SIG-M5 treated with dmso at 0.1 percent for 504 hours (cell line): ENCODE measurements at regions not wholly inside any gene's neighbourhood (a gene's known extent, or its start where the extent isn't known, plus 50 kb on each side); places are given as distances from the start of the nearest gene placed in this dataset.
A peak's percentile ranks its signal among the peaks of the same experiment; 100 is the strongest.
"Not testable (repeated sequence)": the region's sequence is repeated elsewhere in the genome, so short reads cannot be mapped to it uniquely, and the experiment has no call there.

Source experiments
- DNase-seq: peaks from one replicate; lab custom pipeline; 2025; ENCODE audit not compliant: unreplicated experiment; lab: John Stamatoyannopoulos, UW

DNA sequence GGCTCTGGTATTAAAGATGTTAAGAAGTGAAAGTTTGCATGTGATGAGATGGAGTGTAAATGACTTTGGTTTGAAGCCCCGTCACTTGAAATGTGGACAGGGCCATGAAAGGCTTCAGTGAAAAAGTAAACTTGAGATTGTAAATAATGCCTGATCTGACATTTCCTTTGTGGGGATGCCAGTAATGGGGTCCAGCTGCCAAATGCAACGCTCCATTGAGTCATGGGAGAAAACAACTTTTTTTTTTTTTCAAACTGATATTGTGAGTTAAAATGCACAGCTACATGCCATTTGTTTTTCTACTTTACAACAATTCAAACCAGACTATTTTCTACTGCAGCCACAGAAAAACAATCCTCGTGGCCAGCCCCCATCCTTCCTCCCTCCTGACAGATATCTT lies 327.0 kb upstream of the TNC start:
- no peak for DNase-seq

DNA sequence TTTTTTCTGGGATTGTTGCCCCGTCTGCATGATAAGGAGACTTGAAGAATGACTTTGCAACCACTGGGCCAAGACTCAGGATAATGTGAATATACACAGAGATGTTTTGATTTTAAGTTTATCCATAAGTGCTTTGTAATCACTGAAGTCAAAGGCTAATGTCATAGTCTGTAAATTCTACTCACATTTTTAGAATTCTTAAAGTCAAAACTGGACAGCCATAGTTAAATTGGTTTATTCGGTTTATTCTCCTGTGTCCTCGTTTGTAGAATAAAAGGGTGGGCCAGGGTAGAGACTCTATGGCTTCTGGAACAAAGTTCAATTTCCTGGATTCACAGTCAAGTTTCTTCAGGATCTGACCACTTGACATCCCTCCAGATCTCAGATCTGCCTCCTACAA lies 327.7 kb upstream of the TNC start:
- no peak for DNase-seq

DNA sequence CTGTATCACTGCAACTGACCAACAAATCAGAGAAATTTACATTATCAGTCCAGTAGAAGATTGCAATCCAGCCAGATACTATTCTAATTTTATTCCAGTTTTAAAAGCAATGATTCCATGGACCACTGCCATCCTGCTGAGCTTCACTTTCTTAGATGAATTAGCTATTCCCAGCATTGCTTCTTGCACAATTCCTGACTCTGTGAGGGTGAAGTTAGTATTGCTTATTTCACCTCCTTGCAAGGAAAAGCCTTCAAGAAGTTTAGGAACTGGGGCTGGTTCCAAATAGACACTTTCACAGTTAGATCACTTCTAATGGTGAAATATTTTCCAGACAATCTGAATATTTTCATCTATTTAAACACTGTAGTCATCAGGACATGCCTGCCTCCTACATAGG lies 338.6 kb upstream of the TNC start:
- no peak for DNase-seq

DNA sequence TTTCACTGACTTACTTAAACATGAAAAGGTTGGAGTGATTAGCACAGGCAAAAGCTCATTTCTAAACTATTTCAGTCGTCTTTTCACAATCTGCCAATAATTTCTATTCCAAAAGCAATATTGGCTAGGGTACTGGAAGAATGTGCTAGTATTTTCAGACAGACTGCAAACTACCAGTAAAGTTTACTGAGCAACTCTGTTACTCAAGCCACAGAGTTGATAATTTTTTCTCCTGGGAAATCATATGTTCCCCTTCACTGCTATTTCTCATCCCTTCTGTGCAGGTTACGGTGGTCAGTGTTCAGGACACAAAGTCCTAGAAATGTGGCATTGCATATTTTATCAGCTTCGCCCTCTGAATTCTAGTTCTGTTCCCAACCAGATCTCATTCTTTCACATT lies 343.3 kb upstream of the TNC start:
- no peak for DNase-seq

DNA sequence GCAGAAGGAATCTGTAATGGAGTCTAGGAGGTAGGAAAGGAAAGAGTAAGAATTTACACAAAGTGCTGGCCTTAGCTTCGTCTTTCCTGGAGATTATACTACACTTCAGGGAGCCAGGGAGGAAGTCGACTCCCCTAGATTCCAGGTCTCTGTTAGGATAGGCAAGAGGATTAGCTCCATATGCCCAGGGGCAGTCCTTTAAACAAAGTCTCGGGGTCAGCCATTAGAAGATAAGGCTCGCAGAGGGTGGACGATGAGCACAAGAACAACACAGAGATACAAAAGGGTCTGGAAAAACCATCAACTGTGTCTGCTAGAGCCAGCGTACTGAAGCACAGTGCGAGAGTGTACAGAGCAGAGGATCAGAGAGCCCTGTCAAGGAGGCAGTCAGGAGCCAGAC lies 344.7 kb upstream of the TNC start:
- DNase-seq = no peak

DNA sequence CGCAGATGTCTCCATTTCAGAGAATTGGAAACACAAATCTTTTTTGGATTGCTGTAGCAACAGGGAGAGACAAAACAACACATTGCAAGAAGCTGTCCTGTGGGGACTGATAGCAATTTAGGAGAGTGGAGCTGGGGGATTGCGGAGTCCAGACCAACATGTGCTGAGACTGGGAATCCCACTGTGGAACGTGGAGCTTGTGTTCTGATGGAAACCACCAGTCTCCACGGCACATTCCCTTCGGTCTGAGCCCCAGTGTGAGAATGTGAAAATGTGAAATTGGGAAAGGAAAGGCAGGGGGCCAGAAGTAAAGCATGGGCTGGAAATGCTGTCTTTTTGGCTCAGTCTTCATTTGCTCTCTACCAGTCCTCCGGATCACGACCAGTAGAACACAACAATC lies 348.8 kb upstream of the TNC start:
- no peak for DNase-seq

DNA sequence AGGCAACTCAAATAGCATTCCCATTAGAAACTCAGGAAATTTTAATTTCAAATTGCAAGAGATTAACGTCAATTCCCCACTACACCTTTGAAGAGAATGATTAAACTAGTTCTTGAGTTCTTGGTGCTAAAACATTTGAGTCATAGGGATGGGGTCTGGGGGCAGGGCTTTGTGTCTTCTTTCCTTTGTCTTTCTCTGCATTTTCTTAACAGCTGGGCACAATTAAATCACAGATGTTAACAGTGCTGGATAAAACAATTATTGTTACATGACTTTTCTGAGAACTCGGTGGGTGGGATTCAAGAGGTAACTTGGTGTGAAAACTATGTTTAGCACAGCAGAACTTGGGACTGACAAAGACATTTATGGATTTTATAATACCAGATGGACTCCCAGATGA lies 351.9 kb upstream of the TNC start:
- no peak for DNase-seq

DNA sequence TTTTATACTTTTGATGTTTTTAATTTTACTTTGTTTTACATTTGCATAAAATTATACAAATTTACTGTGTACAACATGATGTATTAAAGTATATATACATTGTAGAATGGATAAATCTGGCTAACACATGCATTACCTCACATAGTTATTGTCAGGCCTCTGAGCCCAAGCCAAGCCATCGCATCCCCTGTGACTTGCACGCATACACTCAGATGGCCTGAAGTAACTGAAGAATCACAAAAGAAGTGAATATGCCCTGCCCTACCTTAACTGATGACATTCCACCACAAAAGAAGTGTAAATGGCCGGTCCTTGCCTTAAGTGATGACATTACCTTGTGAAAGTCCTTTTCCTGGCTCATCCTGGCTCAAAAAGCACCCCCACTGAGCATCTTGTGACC lies 355.1 kb upstream of the TNC start:
- not testable (repeated sequence) for DNase-seq

DNA sequence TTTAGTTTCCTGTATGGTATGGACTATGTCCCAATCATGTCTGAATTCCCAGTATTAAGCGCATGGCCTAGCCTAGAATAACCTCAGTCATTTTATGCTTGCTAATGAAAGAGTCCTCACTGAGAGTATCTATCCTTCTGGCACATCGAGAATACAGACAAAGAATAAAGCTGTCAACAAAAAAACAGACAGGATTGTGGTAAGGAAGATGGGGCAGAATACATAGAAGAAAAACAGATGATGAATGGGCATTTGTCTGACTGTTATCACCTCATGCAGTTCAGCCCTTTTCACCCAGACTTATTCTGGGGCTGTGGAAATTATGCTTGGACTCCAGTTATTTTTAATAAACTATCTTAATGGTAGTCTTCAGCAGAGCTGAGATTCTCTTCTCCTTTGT lies 363.8 kb upstream of the TNC start:
- no peak for DNase-seq

DNA sequence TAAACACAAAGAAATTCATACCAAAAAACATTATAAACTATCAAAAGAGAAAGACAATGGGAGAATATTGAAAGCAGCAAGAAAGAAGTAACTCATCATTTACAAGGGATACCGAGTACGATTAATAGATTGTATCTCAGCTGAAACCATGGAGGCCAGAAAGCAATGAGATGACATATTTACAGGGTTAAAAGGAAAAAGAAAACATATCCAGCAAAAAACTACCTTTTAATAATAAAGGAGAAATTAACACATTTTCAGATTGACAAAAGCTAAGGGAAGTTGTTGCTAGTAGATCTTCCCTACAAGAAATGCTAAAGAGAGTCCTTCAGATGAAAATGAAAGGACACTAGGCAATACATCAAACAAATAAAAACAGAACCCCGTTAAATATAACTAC lies 364.8 kb upstream of the TNC start:
- DNase-seq = no peak

DNA sequence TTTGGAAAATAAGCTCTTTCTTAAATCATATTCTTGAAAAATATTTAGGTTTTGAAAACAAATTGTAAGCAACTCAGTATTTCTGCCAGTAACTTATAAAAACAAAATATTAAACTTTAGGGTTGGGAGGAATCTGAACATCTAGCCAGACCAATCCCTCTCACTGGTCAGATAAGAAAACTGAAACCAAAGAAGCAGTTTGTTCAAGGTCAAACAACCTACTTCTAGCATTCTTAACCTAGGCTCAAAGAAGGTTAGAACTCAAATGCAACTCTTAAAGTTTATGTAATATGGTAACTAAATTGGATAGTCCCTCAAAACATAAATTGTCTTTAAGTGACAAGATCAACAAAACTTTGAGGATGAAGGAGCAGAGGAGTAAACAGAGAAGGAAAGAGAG lies 374.9 kb upstream of the TNC start:
- DNase-seq = no peak

DNA sequence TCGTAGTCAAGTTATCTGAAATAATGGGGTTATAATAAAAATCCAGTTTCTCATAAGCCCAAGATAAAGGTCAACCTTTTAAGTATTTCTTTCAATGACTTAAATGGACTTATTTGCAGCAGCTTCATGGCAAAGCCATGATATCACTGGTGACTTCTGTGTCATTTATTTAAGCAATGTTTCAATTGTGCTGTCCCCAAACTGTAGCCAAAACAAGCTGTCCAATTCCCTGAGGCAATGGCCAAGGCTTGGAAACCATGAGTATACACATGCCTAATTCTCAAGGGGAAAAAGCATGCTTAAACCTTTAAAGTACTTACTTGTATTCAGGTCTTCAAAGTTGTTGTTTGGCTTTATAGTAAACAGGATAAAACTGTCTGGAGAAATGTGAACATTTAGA lies 376.4 kb upstream of the TNC start:
- no peak for DNase-seq

DNA sequence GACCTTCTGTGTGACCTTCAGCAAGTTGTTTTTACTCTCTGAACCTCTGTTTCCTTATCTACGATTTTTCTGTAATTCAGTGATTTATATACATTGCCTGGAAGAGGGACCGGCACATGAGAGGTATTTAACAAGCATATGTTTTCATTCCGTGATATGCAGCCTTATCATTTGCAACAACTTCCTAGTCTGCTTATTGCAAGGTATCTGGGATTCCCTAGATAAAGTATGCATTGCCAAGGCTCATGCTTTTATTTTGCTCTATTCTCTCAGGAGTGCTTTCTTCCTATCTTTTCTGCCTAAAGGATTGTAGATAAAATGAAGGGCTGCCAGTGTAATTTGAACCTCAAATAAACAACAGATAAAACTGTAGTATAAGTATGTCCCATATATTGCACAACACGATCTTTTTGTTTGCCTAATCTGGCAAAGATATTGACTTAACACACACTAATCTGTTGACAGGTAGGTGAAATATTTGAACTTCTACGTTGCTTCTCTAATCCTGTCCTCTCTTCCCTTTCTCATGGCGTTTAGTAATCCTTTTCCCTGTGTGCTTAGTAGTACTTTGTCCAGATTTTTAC lies 377.2 kb upstream of the TNC start:
- no peak for DNase-seq

DNA sequence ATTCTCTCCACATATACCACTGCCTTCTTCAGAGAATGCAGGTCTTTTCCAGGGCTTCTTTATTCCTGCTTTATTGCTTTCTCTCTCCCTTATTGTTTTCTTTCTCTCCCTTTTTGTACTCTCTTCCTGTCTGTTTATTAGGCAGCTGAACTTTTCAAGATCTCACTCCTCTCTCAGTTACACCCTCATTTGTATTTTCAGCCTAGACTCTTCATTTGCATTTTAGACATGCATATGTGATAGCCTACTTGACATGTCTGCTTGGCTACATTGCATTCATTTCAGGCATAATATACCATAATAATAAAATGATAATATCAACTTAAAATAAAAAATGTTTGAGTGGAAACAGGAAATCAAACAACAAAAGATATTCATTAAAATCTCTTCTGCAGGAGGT lies 377.9 kb upstream of the TNC start:
- no peak for DNase-seq

DNA sequence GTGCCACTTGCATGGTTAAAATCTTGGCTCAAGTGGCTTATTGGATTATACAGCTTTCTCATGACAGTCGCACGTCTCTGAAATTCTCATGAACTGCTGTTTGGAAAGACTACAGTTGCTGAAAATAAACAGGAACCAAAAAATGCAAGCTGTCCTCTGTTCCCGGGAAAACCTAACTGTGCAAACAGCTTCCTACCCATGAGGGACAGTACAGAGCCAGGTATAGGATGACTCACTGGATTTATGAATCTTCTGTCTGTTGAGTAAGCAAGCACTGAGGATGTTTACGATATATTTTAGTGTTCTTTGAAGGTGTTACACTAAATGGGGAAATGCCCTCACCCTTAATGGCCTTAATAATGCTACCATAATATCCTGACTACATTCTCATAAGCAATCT lies 380.3 kb upstream of the TNC start:
- no peak for DNase-seq

DNA sequence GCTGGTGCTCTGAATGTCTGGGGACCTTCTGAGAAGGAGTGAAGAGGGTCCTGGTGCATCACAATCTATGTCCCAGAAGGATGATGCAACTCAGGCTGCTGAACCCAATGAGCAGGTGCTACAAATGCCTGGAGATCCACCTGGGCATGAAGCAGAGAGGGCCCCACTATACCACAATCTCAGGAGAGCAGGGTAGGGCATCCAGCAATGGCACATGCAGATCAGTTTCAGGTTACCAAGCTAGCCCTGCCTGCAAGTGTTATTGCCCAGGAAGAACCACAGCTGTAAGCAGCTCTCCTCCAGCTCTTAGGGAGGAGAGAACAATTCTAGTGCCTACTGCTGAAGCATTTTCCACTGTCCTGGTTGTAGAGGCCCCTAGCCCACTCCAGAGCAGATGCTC lies 389.2 kb upstream of the TNC start:
- DNase-seq = no peak

DNA sequence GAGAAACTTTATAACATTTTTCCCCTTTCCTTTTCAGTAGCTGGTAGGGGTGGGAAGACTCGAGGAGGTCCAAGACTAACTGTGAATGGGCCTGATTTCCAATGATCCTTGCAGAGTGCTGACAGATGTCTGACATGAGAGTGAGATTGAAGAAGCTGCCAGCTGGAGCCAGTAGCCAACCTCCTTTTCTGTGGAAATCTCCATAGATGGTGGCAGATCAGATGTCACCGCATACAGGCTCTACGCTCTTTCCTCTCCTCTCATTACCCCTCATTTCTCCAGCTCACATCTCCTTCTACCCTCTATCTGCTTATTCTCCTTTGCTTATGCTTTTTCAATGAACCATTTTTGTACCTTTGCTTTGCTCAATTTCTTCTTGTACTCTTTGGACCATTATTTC lies 395.2 kb upstream of the TNC start:
- no peak for DNase-seq

DNA sequence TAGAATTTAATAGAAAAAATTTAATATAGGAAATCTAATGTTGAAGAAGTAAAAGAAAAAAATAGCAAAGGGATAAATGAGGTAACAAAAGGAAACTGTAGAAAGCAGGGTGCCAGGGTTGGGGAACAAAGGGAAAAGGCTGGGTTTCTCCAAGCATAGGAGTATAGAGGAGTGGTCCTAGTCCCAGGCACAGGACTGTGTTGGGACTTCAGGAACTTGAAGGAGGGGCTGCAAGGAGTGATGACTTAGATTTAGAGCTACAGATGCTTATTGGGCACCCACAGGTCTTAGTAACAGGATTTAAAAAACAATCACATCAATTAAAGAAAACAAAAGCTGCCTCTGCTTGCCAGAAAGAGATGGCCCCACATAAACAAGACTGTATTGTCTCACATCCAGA lies 396.5 kb upstream of the TNC start:
- DNase-seq = no peak

DNA sequence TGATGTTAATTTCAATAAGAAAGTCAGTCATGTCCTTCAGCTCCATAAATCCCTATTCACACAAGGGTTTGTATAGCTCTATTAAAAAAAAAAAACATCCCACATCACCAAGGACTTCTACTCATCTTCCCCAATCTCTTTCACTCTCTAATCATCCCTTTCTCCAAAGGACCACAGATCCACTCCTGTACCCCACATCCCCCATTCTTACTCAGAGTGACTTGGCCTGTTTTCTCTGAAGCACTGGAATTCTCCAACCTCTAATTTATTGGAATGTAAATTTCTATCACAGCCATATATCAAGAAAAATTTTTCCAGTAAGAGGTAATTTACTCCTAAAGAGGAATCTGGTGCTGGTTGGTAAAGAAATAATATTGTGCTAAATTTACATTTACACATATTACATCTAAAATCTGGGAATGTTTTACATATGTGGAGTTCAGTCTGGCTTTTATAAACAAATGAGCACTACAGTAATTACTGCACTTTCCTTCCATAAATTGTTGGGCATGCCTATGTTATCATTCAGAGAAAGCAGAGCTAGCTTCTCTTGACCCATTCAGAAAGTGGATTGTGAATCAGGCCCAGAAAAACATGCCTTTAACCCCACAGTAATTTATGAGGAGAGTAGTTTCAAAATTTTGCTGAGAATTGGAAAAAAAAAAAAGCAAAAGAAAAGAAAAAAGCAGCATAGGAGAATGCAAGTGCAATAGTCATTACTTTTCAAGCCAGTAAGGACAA lies 399.5 kb upstream of the TNC start:
- no peak for DNase-seq

DNA sequence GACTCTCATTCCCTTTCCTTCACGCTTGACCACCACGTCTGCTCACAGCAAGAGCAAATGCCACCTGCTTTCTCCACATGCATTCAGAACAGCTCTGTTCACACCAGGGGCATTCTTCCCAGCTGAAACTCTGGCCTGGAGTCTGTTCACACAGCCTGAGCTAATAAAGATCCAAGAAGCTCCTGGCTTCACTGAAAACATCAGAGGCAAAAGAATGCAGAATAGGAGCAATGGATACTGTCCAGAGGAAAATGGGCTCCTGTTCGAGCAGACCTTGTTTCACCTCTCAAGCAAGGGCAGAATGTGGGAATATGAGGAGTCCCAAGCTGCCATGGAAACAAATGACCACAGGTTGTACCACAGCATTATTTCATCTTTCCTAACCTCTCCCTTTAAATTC lies 402.7 kb upstream of the TNC start:
- DNase-seq = no peak

DNA sequence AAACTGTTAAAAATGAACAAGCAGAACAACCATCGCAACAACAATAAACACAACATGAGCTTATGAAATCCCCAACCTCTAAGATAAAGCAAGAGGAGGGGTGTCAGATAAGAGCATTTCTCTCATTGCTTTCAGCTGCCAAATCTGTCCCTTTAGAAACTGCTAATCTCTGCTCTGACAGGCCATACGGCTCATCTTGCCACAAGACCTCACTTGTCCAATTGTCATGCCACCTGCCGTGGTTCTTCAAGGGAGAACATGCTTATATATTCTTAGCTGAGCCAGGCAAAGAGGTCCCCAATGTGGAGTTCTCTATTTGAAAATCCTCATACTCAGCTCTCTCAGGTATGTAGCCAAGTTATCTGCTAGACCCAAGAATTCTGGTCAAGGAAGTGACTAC lies 405.0 kb upstream of the TNC start:
- no peak for DNase-seq

DNA sequence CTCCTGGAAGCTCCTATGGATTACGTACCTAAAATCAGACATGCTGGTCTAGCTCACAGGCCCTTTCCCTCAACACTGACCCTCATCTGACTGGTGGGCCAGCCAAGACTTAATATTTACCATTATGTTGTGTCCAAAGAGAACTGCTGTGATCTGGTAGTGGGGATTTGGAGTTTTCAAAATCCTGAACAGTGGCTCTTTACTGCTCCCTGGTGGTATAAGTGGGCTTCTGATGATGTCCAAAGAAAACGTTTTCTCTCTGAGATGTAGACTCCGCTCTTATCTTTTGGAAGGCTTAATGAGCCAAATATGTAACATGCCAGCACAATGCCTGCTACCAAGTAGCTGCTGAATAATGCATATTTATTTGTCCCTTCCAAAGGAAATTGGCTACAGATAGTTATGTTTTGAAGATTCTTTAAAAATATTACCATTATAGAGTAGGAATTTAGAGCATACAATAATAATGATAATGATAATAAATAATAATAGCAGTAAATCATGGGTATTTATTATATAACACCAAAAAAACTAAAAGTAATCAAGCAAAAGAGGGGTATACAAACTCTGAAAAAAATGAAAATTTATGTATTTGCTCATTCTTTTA lies 406.6 kb upstream of the TNC start:
- DNase-seq = peak; percentile 20
